ENCODE measurements at regions not wholly inside any gene's neighbourhood (a gene's known extent, or its start where the extent isn't known, plus 50 kb on each side); places are given as distances from the start of the nearest gene placed in this dataset.
"Not testable (repeated sequence)": the region's sequence is repeated elsewhere in the genome, so short reads cannot be mapped to it uniquely, and the experiment has no call there.

DNA sequence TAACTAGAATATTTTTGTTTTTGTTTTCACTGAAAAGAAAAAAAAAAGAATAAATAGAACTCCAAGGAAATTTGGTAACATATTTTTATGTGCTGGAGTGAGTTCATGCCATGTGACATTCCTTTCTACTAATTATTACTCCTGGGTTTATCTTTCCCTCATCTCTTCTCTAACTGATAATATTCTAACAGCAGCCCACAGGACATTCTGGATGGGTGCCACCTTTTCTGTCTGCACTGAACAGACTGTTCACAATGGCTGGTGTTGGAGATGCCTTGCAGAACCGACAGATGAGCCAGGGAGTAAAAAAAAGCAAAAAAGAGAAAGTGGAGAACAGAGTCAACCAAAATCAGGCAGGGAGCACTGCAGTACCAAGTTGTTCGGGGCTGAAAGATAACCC lies 151.3 kb downstream of the OR4M2 start:
- peaks cover 91% of the 10 kb centered on the region for H3K9me3 ChIP-seq (ENCODE audit: control insufficient read depth, low read length)
- H3K36me3 ChIP-seq (ENCODE audit: control insufficient read depth, insufficient read depth, low read length) = no peaks in the 10 kb centered on the region
- no peaks in the 10 kb centered on the region for H3K4me1 ChIP-seq (ENCODE audit: control insufficient read depth, insufficient read depth, low read length, poor library complexity, severe bottlenecking)
- WGBS, 2 experiments (ENCODE audit: insufficient coverage in 2 of 2) = 0 to 19% methylated on average over 1 to 2 of the region's 2 CpGs
- no peak overlapping the region for H3K27ac ChIP-seq (ENCODE audit: low read depth, low read length, severe bottlenecking)
- H3K4me3 ChIP-seq (ENCODE audit: extremely low read depth, insufficient read depth, low read length, poor library complexity, severe bottlenecking) = no peak overlapping the region

DNA sequence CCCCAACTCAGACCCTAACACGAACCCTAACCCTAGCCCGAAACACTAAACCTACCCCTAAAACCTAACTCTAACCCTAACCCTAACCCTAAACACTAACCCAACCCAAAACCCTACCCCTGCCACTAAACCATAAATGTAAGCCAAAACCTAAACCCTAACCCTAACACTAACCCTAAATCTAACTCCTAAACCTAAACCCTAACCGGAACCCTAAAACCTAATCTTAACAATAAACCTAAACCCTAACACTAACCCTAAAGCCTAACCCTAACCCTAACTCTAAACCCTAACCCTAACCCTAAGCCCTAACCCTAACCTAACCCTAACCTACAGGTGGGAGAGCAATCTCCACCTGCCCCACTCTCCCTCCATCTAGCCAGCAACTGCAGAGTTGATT lies 152.3 kb downstream of the OR4M2 start:
- no peak overlapping the region for H3K27ac ChIP-seq (ENCODE audit: low read depth, low read length, severe bottlenecking)
- peaks cover 89% of the 10 kb centered on the region for H3K9me3 ChIP-seq (ENCODE audit: control insufficient read depth, low read length)
- H3K4me1 ChIP-seq (ENCODE audit: control insufficient read depth, insufficient read depth, low read length, poor library complexity, severe bottlenecking) = no peaks in the 10 kb centered on the region
- H3K36me3 ChIP-seq (ENCODE audit: control insufficient read depth, insufficient read depth, low read length) = no peaks in the 10 kb centered on the region
- no peak overlapping the region for H3K4me3 ChIP-seq (ENCODE audit: extremely low read depth, insufficient read depth, low read length, poor library complexity, severe bottlenecking)
- 79 to 88% methylated on average over 3 of the region's 3 CpGs for WGBS, 2 experiments (ENCODE audit: insufficient coverage in 2 of 2)

DNA sequence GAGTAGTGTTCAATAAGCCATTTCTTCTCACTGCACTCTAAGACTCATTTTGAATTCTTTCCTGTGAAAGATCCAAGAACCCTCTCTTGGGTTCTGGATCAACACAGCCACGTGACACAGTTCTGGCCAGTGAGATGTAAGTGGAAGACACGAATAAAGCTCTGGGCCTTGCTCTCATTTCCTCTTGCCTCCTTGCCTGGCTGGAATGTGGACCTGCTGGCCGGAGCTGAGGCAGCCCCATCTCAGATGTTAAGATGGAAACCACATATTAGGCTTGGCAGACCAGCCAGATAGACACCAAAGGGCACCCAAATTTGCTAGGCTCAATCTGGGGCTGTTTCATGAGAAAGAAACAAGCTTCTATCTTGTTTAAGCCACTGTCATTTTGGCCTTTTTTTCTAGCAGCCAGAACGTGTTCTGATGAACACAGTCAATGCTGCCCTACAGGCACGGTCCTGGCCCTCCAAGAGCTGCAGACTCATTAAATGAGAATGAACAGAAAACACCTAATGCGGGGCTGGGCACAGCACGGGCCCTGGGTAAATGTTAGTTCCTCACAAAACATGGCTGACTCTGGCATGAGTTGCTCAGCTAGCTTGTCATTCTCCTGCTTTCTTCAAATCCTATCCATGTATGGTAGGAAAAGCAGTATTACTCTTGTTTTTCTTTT lies 155.1 kb downstream of the OR4M2 start:
- H3K9me3 ChIP-seq (ENCODE audit: control insufficient read depth, low read length) = peaks cover 82% of the 10 kb centered on the region
- H3K4me3 ChIP-seq (ENCODE audit: extremely low read depth, insufficient read depth, low read length, poor library complexity, severe bottlenecking); H3K36me3 ChIP-seq (ENCODE audit: control insufficient read depth, insufficient read depth, low read length); H3K27ac ChIP-seq (ENCODE audit: low read depth, low read length, severe bottlenecking); H3K4me1 ChIP-seq (ENCODE audit: control insufficient read depth, insufficient read depth, low read length, poor library complexity, severe bottlenecking): not testable (repeated sequence)
- 34 to 48% methylated on average over 5 to 6 of the region's 7 CpGs for WGBS, 2 experiments (ENCODE audit: insufficient coverage in 2 of 2)

DNA sequence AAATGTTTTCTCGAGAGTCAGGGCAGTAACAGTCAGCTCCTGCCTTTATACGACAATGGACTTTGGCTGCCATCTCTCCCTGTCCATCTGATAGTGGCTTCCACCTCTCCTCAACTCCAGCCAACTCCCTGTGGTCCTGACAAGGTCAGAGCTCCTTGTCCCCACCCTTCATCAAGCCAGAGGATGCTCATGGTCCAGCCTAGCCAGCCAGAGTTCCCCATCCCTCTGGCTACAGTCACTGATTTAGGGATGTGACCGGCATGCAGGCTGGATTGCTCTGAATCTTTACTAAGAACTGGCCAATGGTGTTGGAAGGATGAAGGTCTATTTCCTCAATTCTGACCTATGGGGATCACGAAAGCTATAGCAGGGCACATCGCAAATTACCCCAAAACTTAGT lies 156.1 kb downstream of the OR4M2 start:
- peaks cover 85% of the 10 kb centered on the region for H3K9me3 ChIP-seq (ENCODE audit: control insufficient read depth, low read length)
- H3K36me3 ChIP-seq (ENCODE audit: control insufficient read depth, insufficient read depth, low read length) = no peaks in the 10 kb centered on the region
- H3K4me1 ChIP-seq (ENCODE audit: control insufficient read depth, insufficient read depth, low read length, poor library complexity, severe bottlenecking) = no peaks in the 10 kb centered on the region
- H3K27ac ChIP-seq (ENCODE audit: low read depth, low read length, severe bottlenecking) = no peak overlapping the region
- no peak overlapping the region for H3K4me3 ChIP-seq (ENCODE audit: extremely low read depth, insufficient read depth, low read length, poor library complexity, severe bottlenecking)
- 50 to 51% methylated on average over 5 of the region's 5 CpGs for WGBS, 2 experiments (ENCODE audit: insufficient coverage in 2 of 2)

DNA sequence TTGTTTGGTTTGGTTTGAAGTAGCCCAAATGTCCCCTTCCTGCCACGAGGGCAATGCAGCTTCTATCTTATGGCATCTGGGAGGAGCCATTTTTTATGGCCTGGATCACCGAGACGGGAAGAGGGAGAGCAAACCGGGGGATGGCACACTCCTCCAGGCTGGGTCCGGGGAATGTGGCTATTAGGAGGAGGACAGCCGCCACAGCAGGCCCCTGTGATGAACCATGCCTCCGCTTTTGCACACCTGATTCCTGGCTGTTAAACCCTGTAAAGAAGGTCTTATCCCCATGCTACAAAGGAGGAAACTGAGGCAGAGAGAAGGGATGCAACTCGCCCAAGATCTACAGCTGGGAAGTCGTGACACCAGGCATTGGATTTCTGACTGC lies 157.6 kb downstream of the OR4M2 start:
- H3K4me3 ChIP-seq (ENCODE audit: extremely low read depth, insufficient read depth, low read length, poor library complexity, severe bottlenecking) = no peak overlapping the region
- WGBS, 2 experiments (ENCODE audit: insufficient coverage in 2 of 2) = 62 to 63% methylated on average over 9 of the region's 9 CpGs
- peaks cover 80% of the 10 kb centered on the region for H3K9me3 ChIP-seq (ENCODE audit: control insufficient read depth, low read length)
- H3K4me1 ChIP-seq (ENCODE audit: control insufficient read depth, insufficient read depth, low read length, poor library complexity, severe bottlenecking) = no peaks in the 10 kb centered on the region
- H3K36me3 ChIP-seq (ENCODE audit: control insufficient read depth, insufficient read depth, low read length) = no peaks in the 10 kb centered on the region
- no peak overlapping the region for H3K27ac ChIP-seq (ENCODE audit: low read depth, low read length, severe bottlenecking)

DNA sequence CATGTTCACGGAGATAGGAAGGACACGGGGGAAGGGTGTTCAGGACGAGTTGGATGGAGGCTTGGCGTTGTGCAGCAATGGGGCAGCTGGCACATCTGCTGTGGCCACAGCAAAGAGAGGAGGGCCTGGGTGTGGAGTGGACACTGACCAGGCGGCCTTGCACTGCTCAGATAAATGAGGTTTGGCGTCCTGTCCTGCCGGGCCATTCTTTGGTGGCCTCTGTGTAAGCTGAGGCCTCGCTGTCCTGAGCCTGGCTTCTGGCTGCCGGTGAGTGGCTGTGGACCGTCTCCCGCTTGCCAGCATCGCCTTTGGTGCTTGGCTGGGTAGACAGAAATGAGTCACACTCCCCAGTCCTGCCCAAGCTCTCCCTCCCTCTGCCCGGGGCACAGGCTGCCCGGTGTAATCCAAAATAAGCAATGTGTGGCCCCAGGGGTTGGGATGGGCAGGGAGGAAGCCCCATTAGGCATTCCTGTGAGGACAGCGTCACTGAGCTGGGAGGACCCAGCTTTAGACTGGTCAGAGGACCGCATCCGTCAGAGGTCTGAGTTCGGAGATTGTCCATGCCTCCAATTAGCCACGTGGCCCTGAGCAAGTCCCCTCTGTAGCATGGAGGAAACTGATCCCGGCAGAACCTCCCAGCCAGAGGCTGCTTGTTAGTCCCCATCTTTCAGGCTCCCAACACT lies 158.1 kb downstream of the OR4M2 start:
- WGBS, 2 experiments (ENCODE audit: insufficient coverage in 2 of 2) = 65 to 69% methylated on average over 18 to 19 of the region's 20 CpGs
- H3K4me3 ChIP-seq (ENCODE audit: extremely low read depth, insufficient read depth, low read length, poor library complexity, severe bottlenecking); H3K36me3 ChIP-seq (ENCODE audit: control insufficient read depth, insufficient read depth, low read length); H3K27ac ChIP-seq (ENCODE audit: low read depth, low read length, severe bottlenecking); H3K4me1 ChIP-seq (ENCODE audit: control insufficient read depth, insufficient read depth, low read length, poor library complexity, severe bottlenecking): not testable (repeated sequence)
- H3K9me3 ChIP-seq (ENCODE audit: control insufficient read depth, low read length) = peaks cover 82% of the 10 kb centered on the region

DNA sequence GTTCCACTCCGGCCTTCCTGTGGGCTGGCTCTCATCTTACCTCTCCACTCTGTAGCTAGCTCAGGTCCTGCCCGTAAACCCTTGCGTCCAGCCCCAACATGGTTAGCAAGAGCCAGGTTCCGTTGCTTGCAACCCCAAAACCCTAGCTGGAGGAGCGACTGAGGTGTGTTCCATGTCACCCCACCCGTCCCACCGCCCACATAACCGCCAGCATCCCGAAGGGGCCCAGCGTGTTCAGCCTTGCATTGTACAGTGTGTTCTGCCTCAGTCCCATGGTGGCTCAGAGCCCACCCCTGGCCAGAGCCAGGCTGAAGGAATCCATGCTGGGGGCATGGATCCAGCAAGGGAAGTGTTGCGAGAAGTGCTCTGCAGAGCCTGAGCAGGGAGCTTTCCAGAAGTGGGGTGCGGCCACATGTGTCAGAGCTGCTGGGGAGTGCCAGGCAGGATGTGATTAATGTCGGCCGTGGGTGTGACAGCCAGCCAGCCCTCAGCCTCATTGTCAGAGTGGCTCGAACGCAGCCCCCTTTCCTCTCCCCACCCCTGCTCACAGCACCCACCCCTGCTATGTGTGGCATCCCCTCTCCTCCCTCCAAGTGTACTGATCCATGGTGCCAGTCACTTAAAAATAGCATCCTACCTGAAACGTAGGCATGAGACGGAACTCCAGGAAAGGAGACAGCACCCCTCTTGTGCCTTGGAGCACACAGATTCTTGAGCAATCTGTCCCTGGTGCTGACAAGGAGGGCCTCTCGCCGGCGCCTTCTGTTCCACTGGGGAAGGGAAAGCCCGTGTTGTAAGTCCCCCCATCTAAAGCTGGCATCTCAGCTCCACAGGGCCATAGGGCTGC lies 158.9 kb downstream of the OR4M2 start:
- H3K4me1 ChIP-seq (ENCODE audit: control insufficient read depth, insufficient read depth, low read length, poor library complexity, severe bottlenecking); H3K36me3 ChIP-seq (ENCODE audit: control insufficient read depth, insufficient read depth, low read length); H3K4me3 ChIP-seq (ENCODE audit: extremely low read depth, insufficient read depth, low read length, poor library complexity, severe bottlenecking); H3K27ac ChIP-seq (ENCODE audit: low read depth, low read length, severe bottlenecking): not testable (repeated sequence)
- 81% methylated on average over 17 of the region's 22 CpGs for WGBS, 2 experiments (ENCODE audit: insufficient coverage in 2 of 2)
- peaks cover 82% of the 10 kb centered on the region for H3K9me3 ChIP-seq (ENCODE audit: control insufficient read depth, low read length)

DNA sequence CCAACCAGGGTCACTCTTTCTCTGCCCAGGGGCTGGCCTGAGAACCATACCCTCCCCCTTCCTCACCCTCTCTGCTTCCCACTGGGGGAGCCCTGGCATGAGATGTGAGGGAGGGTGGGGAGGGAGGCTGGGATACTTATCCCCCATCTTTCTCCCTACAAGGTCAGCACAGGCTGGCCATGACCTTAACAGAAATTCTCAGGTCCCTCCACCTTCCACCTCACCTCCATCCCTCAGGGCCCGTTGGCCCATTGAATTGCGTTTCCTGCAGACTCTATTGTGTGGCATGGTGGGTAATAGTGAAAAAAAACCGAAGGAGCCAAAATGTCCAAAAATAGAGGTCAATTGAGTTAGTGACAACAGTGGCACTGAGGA lies 159.5 kb downstream of the OR4M2 start:
- peaks cover 82% of the 10 kb centered on the region for H3K9me3 ChIP-seq (ENCODE audit: control insufficient read depth, low read length)
- no peak overlapping the region for H3K4me3 ChIP-seq (ENCODE audit: extremely low read depth, insufficient read depth, low read length, poor library complexity, severe bottlenecking)

DNA sequence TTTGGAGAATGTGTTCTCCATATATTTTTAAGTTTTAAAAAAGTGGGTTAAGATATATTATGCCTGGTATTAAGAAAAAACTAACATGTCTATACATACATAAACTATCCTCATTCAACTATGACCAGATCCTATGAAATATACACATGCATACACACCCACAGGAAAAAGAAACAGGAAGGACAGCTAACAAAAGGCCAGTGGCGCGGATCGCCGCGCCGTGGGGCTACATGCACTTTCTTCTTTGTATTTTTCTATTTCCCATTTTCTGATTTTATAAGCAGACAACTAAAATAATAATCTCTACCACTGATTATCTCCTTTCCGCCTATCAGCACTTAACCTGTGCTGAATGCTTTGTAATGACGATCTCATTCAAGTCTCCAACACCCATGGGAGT lies 160.1 kb downstream of the OR4M2 start:
- Histone ChIP-seq H3K4me1 (ENCODE audit: control insufficient read depth, insufficient read depth, low read length, poor library complexity, severe bottlenecking) (no peaks in the 10 kb centered on the region), H3K27ac (ENCODE audit: low read depth, low read length, severe bottlenecking) (no peak overlapping the region), H3K36me3 (ENCODE audit: control insufficient read depth, insufficient read depth, low read length) (no peaks in the 10 kb centered on the region), H3K9me3 (ENCODE audit: control insufficient read depth, low read length) (peaks cover 76% of the 10 kb centered on the region), H3K4me3 (ENCODE audit: extremely low read depth, insufficient read depth, low read length, poor library complexity, severe bottlenecking) (no peak overlapping the region)
- 86 to 87% methylated on average over 7 to 8 of the region's 8 CpGs for WGBS, 2 experiments (ENCODE audit: insufficient coverage in 2 of 2)

More for the DNA sequence above, 159.5 kb downstream of the OR4M2 start:
- Histone ChIP-seq H3K36me3 (ENCODE audit: control insufficient read depth, insufficient read depth, low read length) (no peaks in the 10 kb centered on the region), H3K27ac (ENCODE audit: low read depth, low read length, severe bottlenecking) (no peak overlapping the region), H3K4me1 (ENCODE audit: control insufficient read depth, insufficient read depth, low read length, poor library complexity, severe bottlenecking) (no peaks in the 10 kb centered on the region)
- WGBS, 2 experiments (ENCODE audit: insufficient coverage in 2 of 2) = 41 to 49% methylated on average over 2 to 3 of the region's 3 CpGs

GRCh38 chr15:22240986-22241385 lies 160.7 kb downstream of the OR4M2 start:
- Histone ChIP-seq H3K4me1 (ENCODE audit: control insufficient read depth, insufficient read depth, low read length, poor library complexity, severe bottlenecking) (no peaks in the 10 kb centered on the region), H3K9me3 (ENCODE audit: control insufficient read depth, low read length) (peaks cover 72% of the 10 kb centered on the region)
- WGBS, 2 experiments (ENCODE audit: insufficient coverage in 2 of 2) = 60 to 65% methylated on average over 7 of the region's 7 CpGs

More at GRCh38 chr15:22240986-22241385, 160.7 kb downstream of the OR4M2 start:
- Histone ChIP-seq H3K27ac (ENCODE audit: low read depth, low read length, severe bottlenecking) (no peak overlapping the region), H3K4me3 (ENCODE audit: extremely low read depth, insufficient read depth, low read length, poor library complexity, severe bottlenecking) (no peak overlapping the region), H3K36me3 (ENCODE audit: control insufficient read depth, insufficient read depth, low read length) (no peaks in the 10 kb centered on the region)
